Neural cell (in vitro differentiated cells): ENCODE measurements at regions not wholly inside any gene's neighbourhood (a gene's known extent, or its start where the extent isn't known, plus 50 kb on each side); places are given as distances from the start of the nearest gene placed in this dataset.

Experiments
- EP300 ChIP-seq: fragments of 450-650 bp; conservative IDR thresholded peaks from 2 replicates; pipeline ENCODE4 v1.6.1; 2014; ENCODE audit warnings: antibody characterized with exemption, mild to moderate bottlenecking, moderate library complexity; ENCODE audit not compliant: poor library complexity, severe bottlenecking
- EZH2 ChIP-seq: fragments of 200-600, 300-800 bp; shearing (Covaris generic), sonication (generic); IDR thresholded peaks from 2 replicates; pipeline ENCODE4 v1.6.1; 2014; ENCODE audit warnings: antibody characterized with exemption, low read length, borderline replicate concordance, mild to moderate bottlenecking; ENCODE audit not compliant: insufficient read depth, poor library complexity, severe bottlenecking
- MXI1 ChIP-seq: fragments of 450-650 bp; conservative IDR thresholded peaks from 2 replicates; pipeline ENCODE4 v1.6.1; 2014; ENCODE audit warnings: antibody characterized with exemption, mild to moderate bottlenecking; ENCODE audit not compliant: poor library complexity, severe bottlenecking
- POLR2AphosphoS5 ChIP-seq: IDR thresholded peaks from 2 replicates; pipeline ENCODE4 v1.6.1; 2012
- RAD21 ChIP-seq: fragments of 450-650 bp; conservative IDR thresholded peaks from 2 replicates; pipeline ENCODE4 v1.6.1; 2014; ENCODE audit warnings: antibody characterized with exemption, mild to moderate bottlenecking, moderate library complexity
- SMC3 ChIP-seq: fragments of 450-650 bp; conservative IDR thresholded peaks from 2 replicates; pipeline ENCODE4 v1.6.1; 2014; ENCODE audit warnings: antibody characterized with exemption, mild to moderate bottlenecking, moderate library complexity; ENCODE audit not compliant: poor library complexity
- TAF1 ChIP-seq: IDR thresholded peaks from 2 replicates; pipeline ENCODE4 v1.6.1; 2012; ENCODE audit warnings: low read depth
- TF ChIP-seq, protein P1 (sequence below): fragments of 450-650 bp; IDR thresholded peaks from 2 replicates; pipeline ENCODE4 v1.5.1; 2014; ENCODE audit warnings: antibody characterized with exemption, mild to moderate bottlenecking, moderate library complexity; ENCODE audit not compliant: poor library complexity, severe bottlenecking
- TF ChIP-seq, protein P2 (sequence below): IDR thresholded peaks from 2 replicates; pipeline ENCODE4 v1.6.1; 2012; ENCODE audit warnings: borderline replicate concordance

DNA sequence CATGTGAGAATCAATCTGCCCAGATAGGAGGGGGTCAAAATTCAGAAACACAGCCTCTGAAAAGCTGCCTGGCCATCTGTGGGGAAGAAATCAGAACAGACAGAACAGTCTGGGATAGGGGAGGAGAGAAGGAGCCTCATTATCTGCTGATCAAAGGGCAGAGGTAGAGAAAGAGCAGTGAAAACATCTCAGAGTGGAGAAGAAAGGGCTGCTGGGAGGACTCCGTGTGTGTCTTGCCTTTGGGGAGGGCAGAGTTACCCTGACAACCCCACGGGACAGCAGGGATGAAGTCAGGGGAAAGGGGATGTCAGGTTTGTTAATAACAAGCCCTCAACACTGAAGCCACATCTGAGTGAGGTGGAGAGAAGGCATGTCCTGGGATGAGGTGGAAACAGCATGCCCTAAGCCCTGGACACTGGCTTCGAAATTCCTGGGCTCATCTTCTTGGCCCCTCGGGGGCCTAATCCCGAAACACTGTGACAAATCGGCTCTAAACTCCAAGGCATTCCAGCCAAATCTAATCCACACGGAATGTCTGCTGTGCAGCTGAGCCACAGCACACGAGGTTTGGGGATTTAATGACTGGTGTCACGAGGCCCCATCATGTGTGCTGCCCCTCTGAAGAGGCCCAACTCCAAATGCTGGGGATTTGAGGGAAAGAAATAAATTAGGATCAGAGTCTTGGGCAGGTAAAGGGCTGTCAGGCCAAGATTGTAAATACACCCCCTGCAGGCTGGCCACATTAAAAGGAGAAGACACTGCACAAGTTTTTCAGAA is 82.8 kb upstream of the FGFR2 start:
- TF ChIP-seq POLR2AphosphoS5 = no peak
- TF ChIP-seq, protein P1, sequence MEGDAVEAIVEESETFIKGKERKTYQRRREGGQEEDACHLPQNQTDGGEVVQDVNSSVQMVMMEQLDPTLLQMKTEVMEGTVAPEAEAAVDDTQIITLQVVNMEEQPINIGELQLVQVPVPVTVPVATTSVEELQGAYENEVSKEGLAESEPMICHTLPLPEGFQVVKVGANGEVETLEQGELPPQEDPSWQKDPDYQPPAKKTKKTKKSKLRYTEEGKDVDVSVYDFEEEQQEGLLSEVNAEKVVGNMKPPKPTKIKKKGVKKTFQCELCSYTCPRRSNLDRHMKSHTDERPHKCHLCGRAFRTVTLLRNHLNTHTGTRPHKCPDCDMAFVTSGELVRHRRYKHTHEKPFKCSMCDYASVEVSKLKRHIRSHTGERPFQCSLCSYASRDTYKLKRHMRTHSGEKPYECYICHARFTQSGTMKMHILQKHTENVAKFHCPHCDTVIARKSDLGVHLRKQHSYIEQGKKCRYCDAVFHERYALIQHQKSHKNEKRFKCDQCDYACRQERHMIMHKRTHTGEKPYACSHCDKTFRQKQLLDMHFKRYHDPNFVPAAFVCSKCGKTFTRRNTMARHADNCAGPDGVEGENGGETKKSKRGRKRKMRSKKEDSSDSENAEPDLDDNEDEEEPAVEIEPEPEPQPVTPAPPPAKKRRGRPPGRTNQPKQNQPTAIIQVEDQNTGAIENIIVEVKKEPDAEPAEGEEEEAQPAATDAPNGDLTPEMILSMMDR = no peak
- TF ChIP-seq SMC3 = no peak
- TF ChIP-seq EZH2 = no peak
- no peak for TF ChIP-seq RAD21
- TF ChIP-seq EP300 = no peak
- TF ChIP-seq, protein P2, sequence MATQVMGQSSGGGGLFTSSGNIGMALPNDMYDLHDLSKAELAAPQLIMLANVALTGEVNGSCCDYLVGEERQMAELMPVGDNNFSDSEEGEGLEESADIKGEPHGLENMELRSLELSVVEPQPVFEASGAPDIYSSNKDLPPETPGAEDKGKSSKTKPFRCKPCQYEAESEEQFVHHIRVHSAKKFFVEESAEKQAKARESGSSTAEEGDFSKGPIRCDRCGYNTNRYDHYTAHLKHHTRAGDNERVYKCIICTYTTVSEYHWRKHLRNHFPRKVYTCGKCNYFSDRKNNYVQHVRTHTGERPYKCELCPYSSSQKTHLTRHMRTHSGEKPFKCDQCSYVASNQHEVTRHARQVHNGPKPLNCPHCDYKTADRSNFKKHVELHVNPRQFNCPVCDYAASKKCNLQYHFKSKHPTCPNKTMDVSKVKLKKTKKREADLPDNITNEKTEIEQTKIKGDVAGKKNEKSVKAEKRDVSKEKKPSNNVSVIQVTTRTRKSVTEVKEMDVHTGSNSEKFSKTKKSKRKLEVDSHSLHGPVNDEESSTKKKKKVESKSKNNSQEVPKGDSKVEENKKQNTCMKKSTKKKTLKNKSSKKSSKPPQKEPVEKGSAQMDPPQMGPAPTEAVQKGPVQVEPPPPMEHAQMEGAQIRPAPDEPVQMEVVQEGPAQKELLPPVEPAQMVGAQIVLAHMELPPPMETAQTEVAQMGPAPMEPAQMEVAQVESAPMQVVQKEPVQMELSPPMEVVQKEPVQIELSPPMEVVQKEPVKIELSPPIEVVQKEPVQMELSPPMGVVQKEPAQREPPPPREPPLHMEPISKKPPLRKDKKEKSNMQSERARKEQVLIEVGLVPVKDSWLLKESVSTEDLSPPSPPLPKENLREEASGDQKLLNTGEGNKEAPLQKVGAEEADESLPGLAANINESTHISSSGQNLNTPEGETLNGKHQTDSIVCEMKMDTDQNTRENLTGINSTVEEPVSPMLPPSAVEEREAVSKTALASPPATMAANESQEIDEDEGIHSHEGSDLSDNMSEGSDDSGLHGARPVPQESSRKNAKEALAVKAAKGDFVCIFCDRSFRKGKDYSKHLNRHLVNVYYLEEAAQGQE = no peak
- TF ChIP-seq MXI1 = no peak
- TF ChIP-seq TAF1 = no peak
